Neural progenitor cell (in vitro differentiated cells): ENCODE measurements at regions not wholly inside any gene's neighbourhood (a gene's known extent, or its start where the extent isn't known, plus 50 kb on each side); places are given as distances from the start of the nearest gene placed in this dataset.

Experiments used
- DNase-seq: peaks from one replicate; pipeline ENCODE4 v3.0.0-alpha.2; 2016; ENCODE audit warnings: low spot score
- H2AFZ ChIP-seq: fragments of 200-600 bp; sonication (generic); replicated peaks from 2 replicates; pipeline ENCODE4 v1.6.1; 2016; ENCODE audit warnings: antibody characterized with exemption
- H3F3A ChIP-seq: fragments of 200-600 bp; sonication (generic); 2 replicates; pipeline ENCODE4 v1.6.1; 2016; ENCODE audit warnings: antibody characterized with exemption, low read depth
- H3K27ac ChIP-seq: fragments of 200-600 bp; sonication (generic); 2 replicates; pipeline ENCODE4 v1.5.1; 2016; ENCODE audit warnings: mild to moderate bottlenecking
- H3K27me3 ChIP-seq: fragments of 200-600 bp; sonication (generic); 2 replicates; pipeline ENCODE4 v1.6.1; 2016; ENCODE audit warnings: mild to moderate bottlenecking, moderate library complexity
- H3K36me3 ChIP-seq: fragments of 200-600 bp; sonication (generic); 2 replicates; pipeline ENCODE4 v1.5.1; 2016
- H3K4me1 ChIP-seq: fragments of 200-600 bp; sonication (generic); 2 replicates; pipeline ENCODE4 v1.6.1; 2016; ENCODE audit warnings: mixed run types
- H3K4me2 ChIP-seq: fragments of 200-600 bp; sonication (generic); 2 replicates; pipeline ENCODE4 v1.6.1; 2016
- H3K4me3 ChIP-seq: fragments of 200-600 bp; sonication (generic); 2 replicates; pipeline ENCODE4 v1.5.1; 2016
- H3K79me2 ChIP-seq: fragments of 200-600 bp; sonication (generic); 2 replicates; pipeline ENCODE4 v1.6.1; 2016; ENCODE audit warnings: low read depth
- H3K9ac ChIP-seq: fragments of 200-600 bp; sonication (generic); 2 replicates; pipeline ENCODE4 v1.6.1; 2016
- H3K9me3 ChIP-seq: fragments of 200-600 bp; sonication (generic); 2 replicates; pipeline ENCODE4 v1.5.1; 2016; ENCODE audit warnings: low read depth
- H4K20me1 ChIP-seq: fragments of 200-600 bp; sonication (generic); 2 replicates; pipeline ENCODE4 v1.6.1; 2016; ENCODE audit warnings: low read depth
- H3K27ac Mint-ChIP-seq: 3 replicates; pipeline ENCODE4 v1.8.0; 2021; ENCODE audit warnings: mixed read lengths
- H3K27me3 Mint-ChIP-seq: 2 replicates; pipeline ENCODE4 v1.8.0; 2022; ENCODE audit warnings: low read depth, mild to moderate bottlenecking, inconsistent platforms, moderate library complexity, mixed read lengths; ENCODE audit not compliant: insufficient read depth
- H3K36me3 Mint-ChIP-seq: 3 replicates; pipeline ENCODE4 v1.8.0; 2021; ENCODE audit warnings: mixed read lengths
- H3K4me1 Mint-ChIP-seq: 3 replicates; pipeline ENCODE4 v1.8.0; 2021; ENCODE audit warnings: mixed read lengths
- H3K4me3 Mint-ChIP-seq: 3 replicates; pipeline ENCODE4 v1.8.0; 2021; ENCODE audit warnings: mild to moderate bottlenecking, moderate library complexity, mixed read lengths
- H3K9me3 Mint-ChIP-seq: 3 replicates; pipeline ENCODE4 v1.8.0; 2020; ENCODE audit warnings: mixed read lengths
- CTCF ChIP-seq: fragments of 200-600 bp; sonication (generic); IDR thresholded peaks from 2 replicates; pipeline ENCODE4 v1.5.1; 2017; ENCODE audit warnings: antibody characterized with exemption, mild to moderate bottlenecking
- EZH2 ChIP-seq: fragments of 200-600 bp; sonication (generic); IDR thresholded peaks from 2 replicates; pipeline ENCODE4 v1.6.1; 2017; ENCODE audit warnings: antibody characterized with exemption, mild to moderate bottlenecking, moderate library complexity
- EZH2phosphoT487 ChIP-seq: fragments of 200-600 bp; sonication (generic); IDR thresholded peaks from 2 replicates; pipeline ENCODE4 v1.6.1; 2017; ENCODE audit warnings: antibody characterized with exemption

GRCh38 chr4:30518211-30518610 lies 202.0 kb upstream of the PCDH7 start:
- Histone ChIP-seq H3K36me3 (no peaks in the 10 kb centered on the region), H3K9ac (no peak overlapping the region), H3K4me2 (no peak overlapping the region), H3K9me3 (no peaks in the 10 kb centered on the region), H4K20me1 (no peaks in the 10 kb centered on the region), H3K27ac (no peak overlapping the region), H2AFZ (no peak overlapping the region), H3F3A (peaks cover 4% of the 10 kb centered on the region), H3K4me3 (no peak overlapping the region), H3K27me3 (no peaks in the 10 kb centered on the region), H3K79me2 (no peaks in the 10 kb centered on the region), H3K4me1 (peaks cover 6% of the 10 kb centered on the region)
- H3K9me3 Mint-ChIP-seq, result peaks cover 2% of the 10 kb centered on the region
- no peaks in the 10 kb centered on the region for H3K36me3 Mint-ChIP-seq
- H3K4me3 Mint-ChIP-seq, result no peak overlapping the region
- DNase-seq, result no peak
- H3K4me1 Mint-ChIP-seq, result no peaks in the 10 kb centered on the region
- H3K27ac Mint-ChIP-seq, result no peak overlapping the region
- TF ChIP-seq CTCF, result no peak
- TF ChIP-seq EZH2, result no peak
- no peak for TF ChIP-seq EZH2phosphoT487
- no peaks in the 10 kb centered on the region for H3K27me3 Mint-ChIP-seq

GRCh38 chr4:30525662-30526315 lies 194.4 kb upstream of the PCDH7 start:
- H3K4me3 ChIP-seq, result no peak overlapping the region
- H3F3A ChIP-seq, result no peaks in the 10 kb centered on the region
- TF ChIP-seq EZH2phosphoT487 (no peak), CTCF (no peak), EZH2 (no peak)
- H3K4me1 ChIP-seq, result no peaks in the 10 kb centered on the region
- no peaks in the 10 kb centered on the region for H3K79me2 ChIP-seq
- H3K9ac ChIP-seq, result no peak overlapping the region
- no peak overlapping the region for H3K4me3 Mint-ChIP-seq
- peaks cover 4% of the 10 kb centered on the region for H3K4me1 Mint-ChIP-seq
- peaks cover 4% of the 10 kb centered on the region for H3K9me3 Mint-ChIP-seq
- H3K4me2 ChIP-seq, result no peak overlapping the region
- H3K36me3 Mint-ChIP-seq, result no peaks in the 10 kb centered on the region
- H3K36me3 ChIP-seq, result no peaks in the 10 kb centered on the region
- no peaks in the 10 kb centered on the region for H4K20me1 ChIP-seq
- no peaks in the 10 kb centered on the region for H3K27me3 Mint-ChIP-seq
- H2AFZ ChIP-seq, result no peak overlapping the region
- H3K27me3 ChIP-seq, result no peaks in the 10 kb centered on the region
- DNase-seq, result no peak
- H3K27ac Mint-ChIP-seq, result no peak overlapping the region
- no peaks in the 10 kb centered on the region for H3K9me3 ChIP-seq
- H3K27ac ChIP-seq, result no peak overlapping the region

- Histone ChIP-seq H4K20me1 (no peaks in the 10 kb centered on the region), H3K4me3 (no peak overlapping the region), H3K79me2 (no peaks in the 10 kb centered on the region), H3K4me1 (no peaks in the 10 kb centered on the region), H3K36me3 (no peaks in the 10 kb centered on the region), H3K4me2 (no peak overlapping the region), H3K9me3 (no peaks in the 10 kb centered on the region), H3F3A (no peaks in the 10 kb centered on the region), H3K27ac (no peak overlapping the region), H3K9ac (no peak overlapping the region), H3K27me3 (no peaks in the 10 kb centered on the region), H2AFZ (no peak overlapping the region)
- DNase-seq, result no peak
- Mint-ChIP-seq H3K36me3 (no peaks in the 10 kb centered on the region), H3K4me1 (peaks cover 4% of the 10 kb centered on the region), H3K27ac (no peak overlapping the region), H3K9me3 (peaks cover 2% of the 10 kb centered on the region), H3K27me3 (peaks cover 3% of the 10 kb centered on the region), H3K4me3 (no peak overlapping the region)
- TF ChIP-seq EZH2phosphoT487, result no peak
- no peak for TF ChIP-seq CTCF
- no peak for TF ChIP-seq EZH2
These were observed 184.9 kb upstream of the PCDH7 start for GRCh38 chr4:30535255-30535654.
